Tibial artery (tissue), 4 donors: ENCODE measurements at regions not wholly inside any gene's neighbourhood (a gene's known extent, or its start where the extent isn't known, plus 50 kb on each side); places are given as distances from the start of the nearest gene placed in this dataset.
"Not testable (repeated sequence)": the region's sequence is repeated elsewhere in the genome, so short reads cannot be mapped to it uniquely, and the experiment has no call there.

Experiments used
- DNase-seq, 2 donors: peaks; one replicate each; pipeline ENCODE4 v3.0.0-alpha.2; 2019
- H3K27ac ChIP-seq, 2 donors: fragments of 200-600 bp; sonication (generic) in 1 of 2; 1 replicate in 1 of 2; 2 replicates in 1 of 2; pipeline ENCODE4 v1.5.1; 2018 to 2019; ENCODE audit warnings: mild to moderate bottlenecking in 1 of 2
- H3K27me3 ChIP-seq, 2 donors: fragments of 200-600 bp; sonication (generic) in 1 of 2; one replicate each; pipeline versions ENCODE4 v1.5.1 to v1.6.0; 2016 to 2019
- H3K36me3 ChIP-seq, 3 donors: fragments of 200-600 bp; sonication (generic) in 2 of 3; one replicate each; pipeline ENCODE4 v1.5.1; 2016 to 2019; ENCODE audit warnings: mild to moderate bottlenecking in 2 of 3
- H3K4me1 ChIP-seq, 4 donors: fragments of 200-600 bp; sonication (generic) in 2 of 4; 1 replicate in 3 of 4; 2 replicates in 1 of 4; pipeline ENCODE4 v1.5.1; 2016 to 2019
- H3K4me3 ChIP-seq, 2 donors: fragments of 200-600 bp; sonication (generic) in 1 of 2; 1 replicate in 1 of 2; 2 replicates in 1 of 2; pipeline ENCODE4 v1.5.1; 2018 to 2019; ENCODE audit warnings: mild to moderate bottlenecking in 2 of 2
- H3K9me3 ChIP-seq, 3 donors: fragments of 200-600 bp; sonication (generic) in 1 of 3; one replicate each; pipeline ENCODE4 v1.5.1; 2016 to 2019
- CTCF ChIP-seq, 2 experiments: fragments of 200-600 bp in 1 of 2; fragments of 450-650 bp in 1 of 2; IDR thresholded peaks; one replicate each; pipeline ENCODE4 v1.5.1; 2017 to 2019; ENCODE audit warnings: antibody characterized with exemption in 2 of 2, mild to moderate bottlenecking in 1 of 2, moderate library complexity in 1 of 2
- intact Hi-C: fragments of 100-400 bp; cut with DNase I; formaldehyde crosslinking; loops from one replicate; pipeline ENCODE4 v1.15.0; 2023; ENCODE audit warnings: low total_unique reads

GRCh38 chr7:29626730-29627129 is 63.1 kb downstream of the PRR15 start:
- no peaks in the 10 kb centered on the region for H3K4me1 ChIP-seq
- no peak overlapping the region for H3K4me3 ChIP-seq
- no peaks in the 10 kb centered on the region for H3K9me3 ChIP-seq
- no peaks in the 10 kb centered on the region for H3K36me3 ChIP-seq
- no peak overlapping the region for H3K27ac ChIP-seq
- intact Hi-C loops, result no loop called here
- TF ChIP-seq CTCF (IDR thresholded peaks at IDR 0.05), result no peak
- DNase-seq, result no peak
- H3K27me3 ChIP-seq, result peaks cover 0 to 6% of the 10 kb centered on the region in 2 donors

GRCh38 chr7:29627631-29628030 is 64.0 kb downstream of the PRR15 start:
- H3K4me1 ChIP-seq, result no peaks in the 10 kb centered on the region
- intact Hi-C loops, result no loop called here
- DNase-seq, result no peak
- H3K9me3 ChIP-seq, result no peaks in the 10 kb centered on the region
- H3K27ac ChIP-seq, result no peak overlapping the region
- no peak for TF ChIP-seq CTCF (IDR thresholded peaks at IDR 0.05)
- H3K36me3 ChIP-seq, result no peaks in the 10 kb centered on the region
- no peak overlapping the region for H3K4me3 ChIP-seq
- peaks cover 0 to 6% of the 10 kb centered on the region in 2 donors for H3K27me3 ChIP-seq

- peaks cover 0 to 6% of the 10 kb centered on the region in 2 donors for H3K27me3 ChIP-seq
- no peak overlapping the region for H3K4me3 ChIP-seq
- H3K4me1 ChIP-seq, result no peaks in the 10 kb centered on the region
- no peaks in the 10 kb centered on the region for H3K9me3 ChIP-seq
- intact Hi-C loops, result no loop called here
- DNase-seq, result no peak
- H3K27ac ChIP-seq, result no peak overlapping the region
- H3K36me3 ChIP-seq, result no peaks in the 10 kb centered on the region
- no peak for TF ChIP-seq CTCF (IDR thresholded peaks at IDR 0.05)
These were observed 65.9 kb downstream of the PRR15 start for GRCh38 chr7:29629507-29629906.

- H3K36me3 ChIP-seq, H3K27ac ChIP-seq, DNase-seq, intact Hi-C loops, H3K9me3 ChIP-seq, H3K4me1 ChIP-seq, H3K4me3 ChIP-seq, H3K27me3 ChIP-seq: not testable (repeated sequence)
- peak; percentile 27 to 46 for TF ChIP-seq CTCF (IDR thresholded peaks at IDR 0.05)
These were observed 71.7 kb downstream of the PRR15 start for GRCh38 chr7:29635067-29636008.

GRCh38 chr7:29636009-29636351 is 72.3 kb downstream of the PRR15 start:
- Histone ChIP-seq H3K9me3 (no peaks in the 10 kb centered on the region), H3K27me3 (no peaks in the 10 kb centered on the region), H3K27ac (no peak overlapping the region), H3K4me3 (no peak overlapping the region), H3K4me1 (peaks cover 0 to 8% (median 1%) of the 10 kb centered on the region in 4 donors), H3K36me3 (no peaks in the 10 kb centered on the region)
- no peak for TF ChIP-seq CTCF (IDR thresholded peaks at IDR 0.05)
- intact Hi-C loops, result no loop called here
- DNase-seq, result no peak
